ENCODE measurements at regions not wholly inside any gene's neighbourhood (a gene's known extent, or its start where the extent isn't known, plus 50 kb on each side); places are given as distances from the start of the nearest gene placed in this dataset.
A peak's percentile ranks its signal among the peaks of the same experiment; 100 is the strongest.

DNA sequence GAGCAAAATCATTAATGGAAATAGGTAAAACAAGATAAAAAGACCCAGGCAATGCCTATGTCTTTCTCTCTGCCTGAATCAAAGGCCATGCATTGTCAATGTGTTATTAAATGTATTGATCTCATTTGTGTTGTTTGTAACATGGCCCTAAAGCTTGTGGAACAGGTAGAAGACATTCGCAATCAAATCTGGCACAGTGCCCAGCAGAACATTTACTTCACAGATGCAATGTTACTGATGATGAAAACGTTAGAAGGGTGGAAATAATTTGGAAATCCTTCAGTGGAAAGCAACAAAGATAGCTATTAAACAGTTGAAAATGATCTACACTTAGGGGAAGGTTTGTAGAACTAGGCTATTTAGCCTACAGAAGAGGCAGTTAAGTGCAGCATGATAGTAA lies 368.2 kb downstream of the EPHA4 start:
- ChIA-PET POLR2A (ENCODE audit: unreplicated experiment) (no interaction called here), CTCF (no interaction called here)
- intact Hi-C loops (cut with micrococcal nuclease), result no loop called here
- H3K9me2 ChIP-seq (replicated peaks; ENCODE audit: low read length), result no peaks in the 10 kb centered on the region
- BruUV-seq (replicated peaks), result no TSS peak
- no peak overlapping the region for H3K4me2 ChIP-seq (ENCODE audit: low read length)
- no peaks in the 10 kb centered on the region for H3K36me3 ChIP-seq (ENCODE audit: low read depth, low read length)
- H3F3A ChIP-seq (ENCODE audit: low read length, unreplicated experiment), result no peaks in the 10 kb centered on the region
- no peak overlapping the region for H2AFZ ChIP-seq (ENCODE audit: low read length)
- DNase-seq (no peak), ATAC-seq (no peak)
- H4K20me1 ChIP-seq (ENCODE audit: low read length), result no peaks in the 10 kb centered on the region
- no peak for TF ChIP-seq EZH2 (IDR thresholded peaks at IDR 0.05; ENCODE audit: low read length, unreplicated experiment)
- TF ChIP-seq, protein P1, sequence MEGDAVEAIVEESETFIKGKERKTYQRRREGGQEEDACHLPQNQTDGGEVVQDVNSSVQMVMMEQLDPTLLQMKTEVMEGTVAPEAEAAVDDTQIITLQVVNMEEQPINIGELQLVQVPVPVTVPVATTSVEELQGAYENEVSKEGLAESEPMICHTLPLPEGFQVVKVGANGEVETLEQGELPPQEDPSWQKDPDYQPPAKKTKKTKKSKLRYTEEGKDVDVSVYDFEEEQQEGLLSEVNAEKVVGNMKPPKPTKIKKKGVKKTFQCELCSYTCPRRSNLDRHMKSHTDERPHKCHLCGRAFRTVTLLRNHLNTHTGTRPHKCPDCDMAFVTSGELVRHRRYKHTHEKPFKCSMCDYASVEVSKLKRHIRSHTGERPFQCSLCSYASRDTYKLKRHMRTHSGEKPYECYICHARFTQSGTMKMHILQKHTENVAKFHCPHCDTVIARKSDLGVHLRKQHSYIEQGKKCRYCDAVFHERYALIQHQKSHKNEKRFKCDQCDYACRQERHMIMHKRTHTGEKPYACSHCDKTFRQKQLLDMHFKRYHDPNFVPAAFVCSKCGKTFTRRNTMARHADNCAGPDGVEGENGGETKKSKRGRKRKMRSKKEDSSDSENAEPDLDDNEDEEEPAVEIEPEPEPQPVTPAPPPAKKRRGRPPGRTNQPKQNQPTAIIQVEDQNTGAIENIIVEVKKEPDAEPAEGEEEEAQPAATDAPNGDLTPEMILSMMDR (conservative IDR thresholded peaks at IDR 0.05; ENCODE audit: low read depth, low read length), result no peak
- no peak for TF ChIP-seq EZH2phosphoT487 (IDR thresholded peaks at IDR 0.05; ENCODE audit: borderline replicate concordance, low read length)
- H3K4me3 ChIP-seq (ENCODE audit: low read length), result no peak overlapping the region
- 0 out of 2 replicates have a peak, but pooled peaks cover 2% of the 10 kb centered on the region for H3K4me1 ChIP-seq (ENCODE audit: insufficient read depth, low read length)
- H3K27ac ChIP-seq (ENCODE audit: low read length), result no peak overlapping the region
- H3K79me2 ChIP-seq (ENCODE audit: low read length), result no peaks in the 10 kb centered on the region
- H3K27me3 ChIP-seq (ENCODE audit: low read length), result no peaks in the 10 kb centered on the region; the same call in 1 of the 2 replicates
- no peaks in the 10 kb centered on the region for H3K9me3 ChIP-seq (ENCODE audit: low read length)
- H3K9ac ChIP-seq (ENCODE audit: low read length), result no peak overlapping the region

DNA sequence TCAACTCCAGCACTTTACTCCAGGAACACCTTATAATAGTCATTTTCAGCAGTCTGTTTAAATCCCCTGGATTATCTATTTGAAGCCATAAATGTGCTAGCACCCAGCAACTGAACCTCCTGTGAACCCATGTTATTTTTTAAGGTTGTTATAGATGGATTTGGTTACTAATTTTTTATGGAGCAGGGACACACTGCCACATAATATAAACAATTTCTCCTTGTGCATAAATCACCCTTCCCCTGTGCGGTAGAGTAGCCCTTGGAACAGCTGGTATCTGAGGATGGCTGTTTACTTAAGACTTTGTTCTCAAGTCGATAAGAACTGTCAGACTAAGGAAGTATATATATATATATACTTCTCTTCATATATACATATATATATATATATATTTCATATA lies 367.4 kb downstream of the EPHA4 start:
- Histone ChIP-seq H3K4me2 (ENCODE audit: low read length) (no peak overlapping the region), H3K9ac (ENCODE audit: low read length) (no peak overlapping the region), H3K4me3 (ENCODE audit: low read length) (no peak overlapping the region), H3K4me1 (ENCODE audit: insufficient read depth, low read length) (0 out of 2 replicates have a peak, but pooled peaks cover 2% of the 10 kb centered on the region), H3K36me3 (ENCODE audit: low read depth, low read length) (no peaks in the 10 kb centered on the region), H3K27ac (ENCODE audit: low read length) (no peak overlapping the region), H4K20me1 (ENCODE audit: low read length) (no peaks in the 10 kb centered on the region), H3K27me3 (ENCODE audit: low read length) (no peaks in the 10 kb centered on the region), H3K9me3 (ENCODE audit: low read length) (no peaks in the 10 kb centered on the region), H3K79me2 (ENCODE audit: low read length) (no peaks in the 10 kb centered on the region), H3F3A (ENCODE audit: low read length, unreplicated experiment) (no peaks in the 10 kb centered on the region), H2AFZ (ENCODE audit: low read length) (no peak overlapping the region), H3K9me2 (replicated peaks; ENCODE audit: low read length) (no peaks in the 10 kb centered on the region)
- no TSS peak for BruUV-seq (replicated peaks)
- no peak for ATAC-seq
- intact Hi-C loops (cut with micrococcal nuclease), result no loop called here
- ChIA-PET POLR2A (ENCODE audit: unreplicated experiment) (no interaction called here), CTCF (no interaction called here)
- TF ChIP-seq, protein P1 (conservative IDR thresholded peaks at IDR 0.05; ENCODE audit: low read depth, low read length), result no peak
- no peak for TF ChIP-seq EZH2phosphoT487 (IDR thresholded peaks at IDR 0.05; ENCODE audit: borderline replicate concordance, low read length)
- no peak for TF ChIP-seq EZH2 (IDR thresholded peaks at IDR 0.05; ENCODE audit: low read length, unreplicated experiment)
- DNase-seq, result no peak

DNA sequence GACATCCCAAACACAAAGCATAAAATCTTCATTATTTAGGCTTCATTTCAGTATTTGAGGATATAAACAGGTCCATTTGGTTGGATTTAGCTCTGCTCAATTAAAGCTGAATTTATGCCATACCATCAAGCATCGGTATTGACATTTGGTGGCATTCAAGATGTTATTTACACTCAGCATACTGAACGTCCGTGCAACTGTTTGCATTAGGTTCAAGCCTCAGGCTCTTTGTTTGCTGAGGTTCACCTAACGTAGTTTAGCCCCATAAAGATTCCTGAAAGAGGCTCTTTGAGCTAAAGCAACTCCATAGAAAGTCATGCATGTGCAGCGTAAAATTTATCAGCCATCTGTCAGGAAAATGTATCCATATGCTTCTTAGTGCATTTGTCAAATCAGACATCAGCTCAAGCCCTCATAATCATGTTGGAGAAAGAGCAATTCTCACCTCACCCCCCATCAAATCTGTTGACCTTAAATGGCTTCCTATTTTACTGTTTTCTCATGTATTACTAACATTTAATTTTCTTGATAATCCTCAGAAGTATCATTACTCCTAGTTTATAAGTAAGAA lies 366.9 kb downstream of the EPHA4 start:
- no peaks in the 10 kb centered on the region for H3K9me2 ChIP-seq (replicated peaks; ENCODE audit: low read length)
- ATAC-seq (peak; percentile 84), DNase-seq (peak; percentile 41)
- no peak overlapping the region for H3K4me3 ChIP-seq (ENCODE audit: low read length)
- H2AFZ ChIP-seq (ENCODE audit: low read length), result no peak overlapping the region
- H3K27ac ChIP-seq (ENCODE audit: low read length), result no peak overlapping the region
- no peaks in the 10 kb centered on the region for H4K20me1 ChIP-seq (ENCODE audit: low read length)
- H3K9ac ChIP-seq (ENCODE audit: low read length), result no peak overlapping the region
- TF ChIP-seq EZH2 (IDR thresholded peaks at IDR 0.05; ENCODE audit: low read length, unreplicated experiment) (no peak), EZH2phosphoT487 (IDR thresholded peaks at IDR 0.05; ENCODE audit: borderline replicate concordance, low read length) (no peak)
- TF ChIP-seq, protein P1 (conservative IDR thresholded peaks at IDR 0.05; ENCODE audit: low read depth, low read length), result no peak
- intact Hi-C loops (cut with micrococcal nuclease), result no loop called here
- H3K36me3 ChIP-seq (ENCODE audit: low read depth, low read length), result no peaks in the 10 kb centered on the region
- no TSS peak for BruUV-seq (replicated peaks)
- H3K4me2 ChIP-seq (ENCODE audit: low read length), result no peak overlapping the region
- CTCF ChIA-PET, result no interaction called here
- POLR2A ChIA-PET (ENCODE audit: unreplicated experiment), result interaction anchor here (0.6 kb wide), 1 partner anchor 71 kb away, joined by 3 read pairs; no protein-coding TSS in a partner anchor
- no peaks in the 10 kb centered on the region for H3K27me3 ChIP-seq (ENCODE audit: low read length)
- H3K4me1 ChIP-seq (ENCODE audit: insufficient read depth, low read length), result 0 out of 2 replicates have a peak, but pooled peaks cover 2% of the 10 kb centered on the region
- H3K9me3 ChIP-seq (ENCODE audit: low read length), result no peaks in the 10 kb centered on the region
- H3K79me2 ChIP-seq (ENCODE audit: low read length), result no peaks in the 10 kb centered on the region
- H3F3A ChIP-seq (ENCODE audit: low read length, unreplicated experiment), result no peaks in the 10 kb centered on the region
